CD1c-positive myeloid dendritic cell (primary cell): ENCODE measurements at regions not wholly inside any gene's neighbourhood (a gene's known extent, or its start where the extent isn't known, plus 50 kb on each side); places are given as distances from the start of the nearest gene placed in this dataset.

Source experiments
- DNase-seq: peaks from one replicate; pipeline ENCODE4 v3.0.0-alpha.2; 2016; ENCODE audit errors: extremely low spot score

DNA sequence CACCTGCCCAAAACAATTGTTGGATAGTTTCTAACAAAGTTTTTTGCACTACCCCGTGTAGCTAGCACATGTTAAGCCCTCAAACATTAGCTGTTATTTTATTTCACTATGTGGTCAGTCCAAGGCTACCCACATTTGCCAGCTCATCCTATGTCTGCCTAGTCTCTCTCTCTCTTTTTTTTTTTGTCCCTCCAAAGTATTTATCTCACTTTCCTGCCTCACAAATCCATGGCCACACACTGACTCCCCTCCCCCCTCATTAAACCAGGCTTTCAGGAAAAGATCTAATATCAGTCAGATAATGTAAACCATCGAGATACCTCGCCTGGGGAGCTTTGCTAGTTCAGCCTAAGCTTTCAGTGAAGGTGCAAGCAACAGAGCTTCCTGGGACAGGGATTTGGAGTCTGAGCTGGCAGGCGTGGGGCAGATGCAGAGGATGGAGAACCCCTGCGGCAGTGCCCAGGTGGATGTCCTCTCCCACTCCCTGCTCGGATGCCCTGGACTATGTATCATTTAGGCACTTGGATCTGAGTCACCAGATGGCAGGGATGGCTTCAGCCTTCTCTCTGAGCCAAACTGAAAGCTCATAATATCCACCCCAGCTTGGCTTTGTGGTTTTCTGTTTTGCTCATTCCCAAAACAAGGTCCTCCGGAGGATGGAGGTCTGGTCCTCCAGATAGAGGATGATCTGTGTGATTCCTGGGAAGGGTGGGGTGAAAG, 73.7 kb upstream of the FOXF1 start:
- no peak for DNase-seq

GRCh38 chr16:86437348-86437747, 73.0 kb upstream of the FOXF1 start:
- DNase-seq, result no peak

DNA sequence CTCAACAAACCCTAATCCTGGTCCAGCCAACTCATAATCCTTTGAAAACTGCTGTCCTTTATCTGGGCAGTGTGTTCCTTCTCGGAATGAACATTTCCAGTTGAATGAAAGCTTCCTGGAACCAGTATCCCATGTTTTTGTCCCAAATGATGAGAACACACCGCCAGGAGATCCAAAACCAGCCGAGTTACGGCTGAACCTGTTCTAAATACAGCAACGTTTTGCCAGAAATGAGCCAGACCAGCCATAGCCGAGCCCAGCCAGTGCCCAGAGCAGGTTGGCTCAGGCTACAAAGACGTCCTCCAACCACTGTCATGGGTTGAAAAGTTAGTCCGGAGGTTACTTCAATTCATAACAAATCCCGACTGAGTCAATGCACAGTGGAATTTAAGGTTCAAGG, 67.6 kb upstream of the FOXF1 start:
- no peak for DNase-seq

- DNase-seq, result no peak
These were observed 66.7 kb upstream of the FOXF1 start for GRCh38 chr16:86443508-86444147.

DNA sequence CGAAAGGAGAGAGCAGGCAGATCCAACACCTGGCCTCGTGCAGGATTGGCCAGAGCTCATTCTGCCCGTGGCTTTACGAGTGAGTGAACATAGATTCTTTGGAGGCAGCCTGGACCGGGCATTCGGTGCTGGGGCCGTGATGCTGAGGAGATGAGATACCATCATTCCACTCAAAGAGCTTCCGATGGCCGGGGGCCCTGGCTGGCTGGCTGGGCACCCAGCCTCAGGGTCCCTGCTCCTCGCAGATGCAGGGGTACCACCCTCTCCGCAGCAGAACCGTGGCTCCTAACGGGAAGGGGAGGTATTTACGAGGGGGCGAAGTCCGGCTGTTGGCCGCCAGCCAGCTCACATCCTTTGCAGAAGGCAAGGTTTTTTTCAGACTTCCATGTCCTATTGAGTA, 66.1 kb upstream of the FOXF1 start:
- no peak for DNase-seq

- no peak for DNase-seq
These were observed 65.7 kb upstream of the FOXF1 start for GRCh38 chr16:86444661-86445060.

GRCh38 chr16:86446279-86446678, 64.0 kb upstream of the FOXF1 start:
- no peak for DNase-seq

- no peak for DNase-seq
These were observed 63.1 kb upstream of the FOXF1 start for GRCh38 chr16:86447228-86447627.

DNA sequence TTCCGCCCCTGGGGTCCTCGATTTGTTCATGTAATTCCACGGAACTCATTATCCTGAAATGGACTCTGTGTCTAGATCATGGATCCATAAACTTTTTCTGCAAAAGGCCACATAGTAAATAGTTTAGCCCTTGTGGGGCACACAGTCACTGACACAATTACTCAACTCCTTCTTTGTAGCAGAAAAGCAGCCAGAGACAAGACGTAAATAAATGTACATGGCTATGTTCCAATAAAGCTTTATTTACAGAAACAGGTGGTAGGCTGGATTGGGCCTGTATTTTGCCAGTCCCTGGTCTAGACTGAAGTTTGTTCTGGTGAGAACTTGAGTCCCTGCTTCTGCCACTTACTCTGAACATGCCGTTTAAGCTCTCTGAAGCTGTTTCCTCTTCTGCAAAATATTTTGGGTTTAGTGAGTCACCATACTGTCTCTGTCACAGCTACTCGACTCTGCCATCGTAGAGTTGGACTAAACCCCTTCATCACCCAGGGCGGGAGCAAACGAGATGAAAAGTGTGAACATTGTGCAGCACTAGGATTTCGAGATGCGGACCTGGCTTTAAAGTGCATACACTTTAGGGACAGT, 61.9 kb upstream of the FOXF1 start:
- no peak for DNase-seq

- no peak for DNase-seq
These were observed 60.8 kb upstream of the FOXF1 start for GRCh38 chr16:86449446-86450095.

DNA sequence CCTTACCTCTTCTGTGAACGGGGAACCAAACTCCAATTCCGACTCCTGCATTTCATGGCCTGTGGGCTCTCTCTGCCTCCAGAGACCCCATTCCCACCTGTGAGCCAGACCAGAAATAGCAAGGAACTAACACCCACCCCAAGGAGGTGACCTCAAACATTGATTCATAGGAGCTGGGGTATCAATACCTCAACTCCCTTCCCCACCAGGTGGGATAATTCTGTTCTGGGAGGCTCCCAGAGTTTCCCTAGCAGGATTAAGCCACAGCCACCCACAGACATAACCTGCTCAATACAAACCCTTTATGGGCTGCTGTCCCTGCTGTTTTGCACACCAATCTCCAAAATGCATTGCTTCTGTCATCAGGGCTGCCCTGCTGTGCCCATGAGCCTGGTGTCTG, 59.6 kb upstream of the FOXF1 start:
- no peak for DNase-seq

- DNase-seq, result no peak
These were observed 57.9 kb upstream of the FOXF1 start for GRCh38 chr16:86452451-86452850.

GRCh38 chr16:86455116-86455515, 55.2 kb upstream of the FOXF1 start:
- DNase-seq, result no peak

- no peak for DNase-seq
These were observed 54.7 kb upstream of the FOXF1 start for GRCh38 chr16:86455640-86456039.

DNA sequence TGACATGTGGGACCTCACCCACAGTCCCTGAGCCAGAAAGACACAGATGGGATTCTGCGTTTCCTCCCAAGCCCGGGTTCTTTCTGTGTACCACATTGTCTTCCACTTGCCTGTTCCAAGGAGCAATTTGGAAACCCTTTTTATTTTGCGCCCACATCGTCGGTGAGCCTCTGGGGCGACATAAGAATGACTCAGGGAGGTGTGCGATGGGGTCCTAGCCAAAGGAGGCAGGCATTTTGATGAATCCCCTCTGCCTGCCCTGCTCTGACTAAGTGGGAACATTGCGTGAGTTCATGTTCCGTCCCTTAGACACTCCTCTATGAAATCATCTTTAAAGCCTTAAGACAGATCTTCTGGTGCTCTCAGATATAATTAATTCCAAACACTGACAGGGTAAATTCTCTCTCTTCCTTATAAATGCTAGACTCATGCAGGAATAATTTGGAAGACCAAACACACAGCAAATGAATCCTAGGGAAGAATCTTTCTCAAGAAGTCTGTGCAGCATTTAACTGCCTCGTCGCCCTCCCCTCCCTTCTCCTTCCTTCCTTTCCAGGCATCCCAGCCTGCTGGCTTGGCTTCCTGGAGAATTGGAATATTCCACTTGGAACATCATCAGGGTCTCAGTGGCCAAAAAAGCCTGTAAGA, 52.7 kb upstream of the FOXF1 start:
- no peak for DNase-seq

DNA sequence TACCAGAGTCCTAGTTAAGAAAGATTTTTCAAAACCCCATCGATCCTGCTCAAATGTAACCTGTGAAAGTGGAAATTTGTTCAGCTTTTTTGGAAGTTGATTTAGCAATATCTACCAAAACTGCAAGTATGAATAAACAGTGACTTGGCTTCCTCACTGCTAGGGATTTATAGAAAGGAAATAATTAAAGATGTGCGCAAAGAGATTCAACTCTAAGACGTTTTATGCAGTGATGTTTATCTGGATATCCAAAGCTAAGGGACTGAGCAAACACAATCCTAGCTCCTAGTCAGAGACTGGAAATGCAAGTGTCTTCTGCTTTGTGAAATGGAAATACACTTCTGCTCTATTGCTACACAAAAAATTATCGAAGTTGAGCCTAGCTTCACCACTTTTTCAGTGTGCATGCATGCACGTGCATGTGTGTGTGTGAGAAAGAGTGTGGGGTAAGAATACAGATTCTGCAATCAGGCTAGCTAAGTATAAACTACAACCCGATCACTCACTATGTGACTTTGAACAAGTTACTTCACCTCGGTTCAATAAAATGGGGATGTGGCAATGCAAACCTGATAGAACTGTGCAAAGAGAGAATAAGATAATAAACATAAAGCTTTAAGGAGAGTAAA, 52.1 kb upstream of the FOXF1 start:
- DNase-seq, result no peak

GRCh38 chr16:86459266-86459665, 51.1 kb upstream of the FOXF1 start:
- no peak for DNase-seq
